GM12891 (cell line): ENCODE measurements at regions not wholly inside any gene's neighbourhood (a gene's known extent, or its start where the extent isn't known, plus 50 kb on each side); places are given as distances from the start of the nearest gene placed in this dataset.

Experiments used
- POLR2A ChIP-seq: IDR thresholded peaks from 2 replicates; pipeline ENCODE4 v1.6.1; 2011; ENCODE audit warnings: low read depth, low read length, control low read depth
- POLR2AphosphoS5 ChIP-seq: IDR thresholded peaks from 2 replicates; pipeline ENCODE4 v1.6.1; 2011; ENCODE audit warnings: low read depth, low read length, control low read depth
- POU2F2 ChIP-seq: IDR thresholded peaks from 2 replicates; pipeline ENCODE4 v1.6.1; 2011; ENCODE audit warnings: low read depth, mild to moderate bottlenecking, control low read depth, low read length, moderate library complexity
- SPI1 ChIP-seq: IDR thresholded peaks from 2 replicates; pipeline ENCODE4 v1.6.1; 2011; ENCODE audit warnings: low read depth, low read length, control low read depth
- TAF1 ChIP-seq: IDR thresholded peaks from 2 replicates; pipeline ENCODE4 v1.6.1; 2011; ENCODE audit warnings: low read depth, low read length, control low read depth

DNA sequence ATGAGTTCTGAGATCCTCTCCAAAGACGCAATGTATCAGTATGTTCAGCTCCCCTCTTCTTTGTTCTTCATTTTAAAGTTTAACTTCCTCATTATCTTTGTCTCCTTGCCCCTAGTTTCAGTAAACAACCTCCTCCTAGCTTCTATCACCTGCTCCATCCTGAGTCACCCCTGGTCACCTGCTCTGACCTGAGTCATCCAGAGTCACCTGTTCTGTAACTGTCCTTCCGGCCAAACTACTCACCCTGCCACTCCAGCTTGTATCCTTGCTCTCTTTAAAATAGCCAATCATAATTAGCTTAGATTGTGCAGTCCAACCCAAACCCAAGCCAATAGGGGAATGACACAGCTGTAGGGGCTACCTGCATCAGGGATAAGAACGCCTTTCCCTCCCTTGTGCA is 332.0 kb downstream of the OLFM3 start:
- TF ChIP-seq POLR2A (no peak), POLR2AphosphoS5 (no peak), TAF1 (no peak), SPI1 (no peak), POU2F2 (no peak)
